Hepatic stellate cell (primary cell): ENCODE measurements at regions not wholly inside any gene's neighbourhood (a gene's known extent, or its start where the extent isn't known, plus 50 kb on each side); places are given as distances from the start of the nearest gene placed in this dataset.
A peak's percentile ranks its signal among the peaks of the same experiment; 100 is the strongest.

Source experiments
- DNase-seq: peaks from one replicate; pipeline ENCODE4 v3.0.0; 2011; ENCODE audit warnings: low spot score

- DNase-seq, result no peak
These were observed 227.8 kb upstream of the PLSCR5 start for GRCh38 chr3:146832857-146833458.

GRCh38 chr3:146831659-146832058, 226.5 kb upstream of the PLSCR5 start:
- no peak for DNase-seq

GRCh38 chr3:146830231-146830630, 225.1 kb upstream of the PLSCR5 start:
- no peak for DNase-seq

- no peak for DNase-seq
These were observed 222.7 kb upstream of the PLSCR5 start for GRCh38 chr3:146827836-146828235.

- no peak for DNase-seq
These were observed 218.5 kb upstream of the PLSCR5 start for GRCh38 chr3:146823622-146824021.

- no peak for DNase-seq
These were observed 213.7 kb upstream of the PLSCR5 start for GRCh38 chr3:146818866-146819265.

GRCh38 chr3:146818301-146818700, 213.2 kb upstream of the PLSCR5 start:
- DNase-seq, result no peak

- DNase-seq, result no peak
These were observed 212.6 kb upstream of the PLSCR5 start for GRCh38 chr3:146817704-146818103.

- no peak for DNase-seq
These were observed 209.6 kb upstream of the PLSCR5 start for GRCh38 chr3:146814601-146815315.

- no peak for DNase-seq
These were observed 208.3 kb upstream of the PLSCR5 start for GRCh38 chr3:146813496-146813895.

GRCh38 chr3:146803745-146804144, 198.6 kb upstream of the PLSCR5 start:
- DNase-seq, result peak; percentile 73

GRCh38 chr3:146801492-146801891, 196.3 kb upstream of the PLSCR5 start:
- no peak for DNase-seq

- DNase-seq, result no peak
These were observed 195.3 kb upstream of the PLSCR5 start for GRCh38 chr3:146800484-146800883.

GRCh38 chr3:146796078-146796477, 190.9 kb upstream of the PLSCR5 start:
- DNase-seq, result no peak

GRCh38 chr3:146783446-146783845, 178.3 kb upstream of the PLSCR5 start:
- DNase-seq, result no peak

- peak; percentile 45 for DNase-seq
These were observed 176.5 kb upstream of the PLSCR5 start for GRCh38 chr3:146781606-146782005.

GRCh38 chr3:146781059-146781458, 175.9 kb upstream of the PLSCR5 start:
- no peak for DNase-seq

- DNase-seq, result peak; percentile 18
These were observed 175.1 kb upstream of the PLSCR5 start for GRCh38 chr3:146780251-146780650.

- no peak for DNase-seq
These were observed 172.8 kb upstream of the PLSCR5 start for GRCh38 chr3:146777941-146778340.

- DNase-seq, result no peak
These were observed 167.1 kb upstream of the PLSCR5 start for GRCh38 chr3:146772211-146772743.

- DNase-seq, result no peak
These were observed 165.7 kb upstream of the PLSCR5 start for GRCh38 chr3:146770881-146771280.

GRCh38 chr3:146770301-146770700, 165.2 kb upstream of the PLSCR5 start:
- DNase-seq, result no peak

GRCh38 chr3:146757759-146758158, 152.6 kb upstream of the PLSCR5 start:
- DNase-seq, result no peak

- no peak for DNase-seq
These were observed 145.1 kb upstream of the PLSCR5 start for GRCh38 chr3:146750196-146750595.
